WTC11 (cell line): ENCODE measurements at regions not wholly inside any gene's neighbourhood (a gene's known extent, or its start where the extent isn't known, plus 50 kb on each side); places are given as distances from the start of the nearest gene placed in this dataset.

Source experiments
- CBFB ChIP-seq: sonication (generic); formaldehyde crosslinking; IDR thresholded peaks from 2 replicates; pipeline ENCODE4 v1.8.1; 2022; ENCODE audit warnings: mild to moderate bottlenecking, low read depth, missing genetic modification reagents
- IRF2 ChIP-seq: sonication (generic); formaldehyde crosslinking; IDR thresholded peaks from 2 replicates; pipeline ENCODE4 v1.8.0; 2022; ENCODE audit warnings: low read depth, missing genetic modification reagents, borderline replicate concordance
- TF ChIP-seq, protein P1 (sequence below): sonication (generic); formaldehyde crosslinking; conservative IDR thresholded peaks from 2 replicates; pipeline ENCODE4 v1.8.1; 2022; ENCODE audit warnings: mild to moderate bottlenecking, missing genetic modification reagents
- TF ChIP-seq, protein P2 (sequence below): fragments of 200-600 bp; IDR thresholded peaks from 2 replicates; pipeline ENCODE4 v1.8.0; 2022; ENCODE audit warnings: antibody characterized with exemption
- TF ChIP-seq, protein P3 (sequence below): sonication (generic); formaldehyde crosslinking; IDR thresholded peaks from 2 replicates; pipeline ENCODE4 v1.8.1; 2023; ENCODE audit warnings: mild to moderate bottlenecking, moderate library complexity, missing genetic modification reagents

DNA sequence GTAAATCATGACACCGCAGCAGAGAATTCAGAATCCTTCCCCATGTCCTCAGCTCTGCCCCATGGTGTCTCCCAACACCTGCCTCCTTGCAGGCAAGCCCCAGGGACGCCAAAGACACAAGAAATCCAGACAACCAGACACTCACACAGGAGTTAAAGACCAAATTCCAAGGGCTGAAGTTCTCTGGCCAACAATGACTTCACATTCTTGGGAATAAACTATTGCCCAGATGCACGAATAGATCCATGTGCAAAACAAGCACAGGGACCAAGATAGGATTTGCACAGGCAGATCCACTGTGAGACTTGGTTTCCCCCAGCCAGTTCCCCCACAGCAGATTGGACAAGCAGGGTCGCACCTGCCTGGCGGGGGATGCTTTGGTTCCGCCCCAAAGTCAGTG, 246.7 kb downstream of the SOD2 start:
- TF ChIP-seq, protein P1, sequence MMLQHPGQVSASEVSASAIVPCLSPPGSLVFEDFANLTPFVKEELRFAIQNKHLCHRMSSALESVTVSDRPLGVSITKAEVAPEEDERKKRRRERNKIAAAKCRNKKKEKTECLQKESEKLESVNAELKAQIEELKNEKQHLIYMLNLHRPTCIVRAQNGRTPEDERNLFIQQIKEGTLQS (CRISPR knock-in tag): no peak
- TF ChIP-seq, protein P2, sequence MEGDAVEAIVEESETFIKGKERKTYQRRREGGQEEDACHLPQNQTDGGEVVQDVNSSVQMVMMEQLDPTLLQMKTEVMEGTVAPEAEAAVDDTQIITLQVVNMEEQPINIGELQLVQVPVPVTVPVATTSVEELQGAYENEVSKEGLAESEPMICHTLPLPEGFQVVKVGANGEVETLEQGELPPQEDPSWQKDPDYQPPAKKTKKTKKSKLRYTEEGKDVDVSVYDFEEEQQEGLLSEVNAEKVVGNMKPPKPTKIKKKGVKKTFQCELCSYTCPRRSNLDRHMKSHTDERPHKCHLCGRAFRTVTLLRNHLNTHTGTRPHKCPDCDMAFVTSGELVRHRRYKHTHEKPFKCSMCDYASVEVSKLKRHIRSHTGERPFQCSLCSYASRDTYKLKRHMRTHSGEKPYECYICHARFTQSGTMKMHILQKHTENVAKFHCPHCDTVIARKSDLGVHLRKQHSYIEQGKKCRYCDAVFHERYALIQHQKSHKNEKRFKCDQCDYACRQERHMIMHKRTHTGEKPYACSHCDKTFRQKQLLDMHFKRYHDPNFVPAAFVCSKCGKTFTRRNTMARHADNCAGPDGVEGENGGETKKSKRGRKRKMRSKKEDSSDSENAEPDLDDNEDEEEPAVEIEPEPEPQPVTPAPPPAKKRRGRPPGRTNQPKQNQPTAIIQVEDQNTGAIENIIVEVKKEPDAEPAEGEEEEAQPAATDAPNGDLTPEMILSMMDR: no peak
- TF ChIP-seq CBFB (CRISPR knock-in tag): no peak
- TF ChIP-seq IRF2: no peak
- TF ChIP-seq, protein P3, sequence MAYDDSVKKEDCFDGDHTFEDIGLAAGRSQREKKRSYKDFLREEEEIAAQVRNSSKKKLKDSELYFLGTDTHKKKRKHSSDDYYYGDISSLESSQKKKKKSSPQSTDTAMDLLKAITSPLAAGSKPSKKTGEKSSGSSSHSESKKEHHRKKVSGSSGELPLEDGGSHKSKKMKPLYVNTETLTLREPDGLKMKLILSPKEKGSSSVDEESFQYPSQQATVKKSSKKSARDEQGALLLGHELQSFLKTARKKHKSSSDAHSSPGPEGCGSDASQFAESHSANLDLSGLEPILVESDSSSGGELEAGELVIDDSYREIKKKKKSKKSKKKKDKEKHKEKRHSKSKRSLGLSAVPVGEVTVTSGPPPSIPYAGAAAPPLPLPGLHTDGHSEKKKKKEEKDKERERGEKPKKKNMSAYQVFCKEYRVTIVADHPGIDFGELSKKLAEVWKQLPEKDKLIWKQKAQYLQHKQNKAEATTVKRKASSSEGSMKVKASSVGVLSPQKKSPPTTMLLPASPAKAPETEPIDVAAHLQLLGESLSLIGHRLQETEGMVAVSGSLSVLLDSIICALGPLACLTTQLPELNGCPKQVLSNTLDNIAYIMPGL (CRISPR knock-in tag): no peak
